NCI-H82 treated with DMSO at 0.1 percent for 48 hours (cell line): ENCODE measurements at regions not wholly inside any gene's neighbourhood (a gene's known extent, or its start where the extent isn't known, plus 50 kb on each side); places are given as distances from the start of the nearest gene placed in this dataset.

Experiments used
- DNase-seq: peaks from one replicate; lab custom pipeline; 2025; ENCODE audit not compliant: unreplicated experiment; lab: John Stamatoyannopoulos, UW

DNA sequence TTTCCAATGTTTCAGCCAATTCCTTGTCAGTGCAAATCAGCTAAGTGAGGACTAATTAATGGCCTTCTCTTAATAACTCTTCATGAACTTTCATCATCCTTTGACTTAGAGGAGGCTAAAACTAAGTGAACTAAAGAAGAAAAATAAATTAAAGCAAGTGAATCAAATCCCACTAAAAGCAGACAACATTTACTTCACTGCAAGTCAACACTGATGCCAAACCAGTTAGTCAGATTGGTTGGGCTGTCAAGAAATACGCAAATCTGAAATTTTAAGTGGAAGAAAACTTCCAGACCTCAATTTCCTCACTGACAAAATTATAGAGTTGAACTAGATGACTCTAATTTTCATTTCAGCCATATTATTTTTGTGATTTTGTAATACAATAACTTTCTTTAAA lies 137.2 kb upstream of the PRLR start:
- no peak for DNase-seq

DNA sequence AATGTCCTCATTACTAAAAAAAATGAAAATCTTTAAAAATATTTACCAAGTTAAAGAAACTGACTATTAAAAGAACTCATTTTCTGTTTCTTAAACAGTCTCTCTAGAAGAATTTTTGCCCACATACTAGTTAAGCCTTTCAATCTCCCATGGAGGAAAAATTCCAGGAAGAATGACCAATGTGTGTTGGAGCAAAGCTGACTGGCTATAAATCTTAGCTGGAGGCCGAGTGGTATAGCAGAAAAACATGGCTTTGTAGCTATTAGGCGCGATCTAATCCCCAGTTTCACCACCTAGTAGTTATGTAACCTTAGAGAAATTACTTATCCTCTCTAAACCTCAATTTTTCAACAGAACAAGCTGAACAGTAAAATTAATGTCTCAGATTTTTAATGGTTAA lies 135.5 kb upstream of the PRLR start:
- DNase-seq = no peak

DNA sequence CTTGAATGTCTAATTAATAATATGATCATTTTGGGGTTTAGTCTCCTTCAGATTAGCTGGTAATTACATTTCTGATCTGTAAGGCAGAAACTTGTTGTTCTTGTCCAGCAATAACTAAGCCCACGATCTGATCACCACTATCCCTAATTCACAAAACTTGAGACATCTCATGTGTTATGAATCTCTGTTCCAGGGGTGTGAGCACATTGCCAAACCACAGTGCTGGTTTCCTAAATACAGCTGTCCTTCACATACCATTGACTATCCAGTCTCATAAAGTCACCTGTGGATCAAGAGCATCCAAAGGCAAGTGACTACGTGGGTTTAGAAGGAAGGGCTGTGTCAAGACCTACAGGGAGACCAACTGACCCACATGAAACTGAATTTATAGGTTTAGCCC lies 134.1 kb upstream of the PRLR start:
- DNase-seq = no peak

DNA sequence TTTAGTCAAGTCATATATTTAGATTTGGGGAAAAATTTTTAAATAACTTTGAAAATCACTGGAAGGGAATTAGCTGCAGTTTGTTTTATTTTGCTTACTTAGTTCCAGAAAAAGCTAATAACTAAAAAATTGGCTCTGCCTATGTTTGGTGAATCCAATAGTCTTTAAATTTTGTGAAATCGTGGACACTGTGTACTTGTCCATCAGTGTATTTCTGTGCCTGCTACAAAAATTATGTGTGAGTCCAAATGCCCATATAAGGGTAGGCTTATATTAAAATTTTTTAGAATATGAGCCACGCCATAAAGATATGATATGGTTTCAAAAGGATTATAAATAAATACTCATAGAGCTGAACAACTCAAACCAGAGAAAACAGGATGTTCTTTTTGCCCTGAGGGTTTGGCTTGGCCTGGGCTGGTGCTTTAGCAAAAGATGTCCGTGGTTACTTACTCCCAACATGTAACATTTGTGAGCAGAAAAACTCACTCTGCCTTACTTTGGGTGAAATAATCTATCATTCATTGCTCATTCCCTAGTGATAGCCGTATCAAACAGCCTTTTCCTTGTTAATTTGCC lies 133.2 kb upstream of the PRLR start:
- no peak for DNase-seq

DNA sequence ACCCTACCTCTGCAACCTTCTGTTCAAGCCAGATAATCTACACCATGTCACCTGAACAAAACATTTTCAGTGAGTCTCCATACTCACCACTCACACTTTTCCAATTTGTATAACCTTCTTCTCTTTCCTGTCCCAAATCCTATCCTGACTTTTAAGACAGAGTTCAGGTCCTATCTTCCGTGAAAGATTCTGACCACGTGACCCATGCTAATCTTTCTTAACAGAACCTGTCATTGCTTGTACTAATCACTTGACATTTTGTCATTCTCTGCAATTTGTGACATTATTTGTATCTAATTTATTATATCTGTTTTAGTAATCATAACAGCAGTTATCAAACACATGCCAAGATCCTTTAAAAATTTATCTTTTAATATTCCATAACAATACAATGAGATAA lies 132.5 kb upstream of the PRLR start:
- no peak for DNase-seq

DNA sequence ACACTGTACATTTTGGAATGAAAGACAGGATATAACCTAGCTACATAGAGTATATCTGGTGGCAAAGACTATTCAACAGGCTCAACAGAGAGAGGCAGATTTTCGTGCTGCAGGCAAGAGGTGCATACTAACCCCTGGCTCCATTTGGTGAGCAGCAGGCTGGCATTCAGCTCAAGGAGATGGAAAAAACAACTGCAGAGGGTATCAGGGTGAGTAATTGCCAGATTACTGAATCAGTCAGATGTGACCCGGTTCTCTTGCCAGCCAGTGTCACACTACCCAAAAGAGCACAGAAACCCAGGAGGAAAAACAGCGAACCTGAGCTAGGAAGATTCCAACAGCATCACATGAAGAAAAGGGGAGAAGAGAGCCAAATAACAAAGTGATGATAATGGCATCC lies 130.4 kb upstream of the PRLR start:
- DNase-seq = no peak

DNA sequence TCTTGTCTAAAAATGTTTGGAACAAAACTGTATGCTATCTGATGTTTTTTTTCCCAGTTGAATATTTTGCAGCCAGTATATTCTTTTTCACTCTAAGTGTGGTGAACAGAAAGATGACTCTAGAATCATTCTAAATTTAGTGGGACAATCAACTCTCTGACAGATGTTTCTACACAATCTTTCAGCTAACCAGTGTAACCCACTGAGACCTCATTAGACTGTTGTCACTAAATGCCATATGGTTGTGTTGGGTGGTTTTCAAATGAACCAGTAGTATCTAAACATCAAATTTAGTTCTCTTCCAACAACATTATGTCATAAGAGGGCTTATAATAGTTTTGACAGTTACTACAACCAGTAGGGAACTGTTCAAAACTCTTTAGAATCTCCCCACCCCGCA lies 129.6 kb upstream of the PRLR start:
- no peak for DNase-seq

DNA sequence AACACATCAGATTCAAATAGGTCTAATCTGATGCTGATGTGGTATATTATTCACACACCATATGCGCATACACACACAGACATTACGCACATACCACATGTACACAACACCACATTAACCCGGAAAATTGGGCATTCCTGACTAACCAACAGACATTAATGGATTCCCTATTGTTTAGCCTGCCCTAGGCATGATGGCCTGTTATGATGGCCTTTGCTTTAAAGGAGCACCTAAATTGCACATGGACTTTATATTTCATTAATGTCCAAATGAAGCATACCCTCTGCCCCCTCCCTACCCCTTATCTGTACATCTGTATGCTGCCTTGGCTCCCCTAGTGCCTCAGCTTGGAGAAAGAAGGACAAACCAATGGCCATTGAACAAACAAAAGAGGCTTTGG lies 127.7 kb upstream of the PRLR start:
- DNase-seq = no peak

DNA sequence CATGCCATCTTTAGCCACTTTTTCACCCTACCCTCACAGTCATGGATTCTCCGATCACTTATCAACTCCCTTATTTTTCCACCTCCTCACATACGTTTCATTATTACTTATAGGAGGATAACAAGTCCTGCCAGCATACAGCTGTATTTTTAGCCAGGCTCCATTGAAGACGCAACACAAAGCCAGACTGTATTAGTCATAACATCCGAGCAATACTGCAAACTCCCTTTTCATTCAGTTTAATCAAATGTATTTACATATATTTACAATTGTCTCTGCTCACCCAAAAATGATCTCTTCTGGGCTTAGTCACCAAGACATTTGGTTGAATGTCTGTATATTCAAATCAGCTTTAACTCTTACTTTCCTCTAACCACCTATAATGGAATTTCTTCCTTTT lies 126.4 kb upstream of the PRLR start:
- DNase-seq = no peak

DNA sequence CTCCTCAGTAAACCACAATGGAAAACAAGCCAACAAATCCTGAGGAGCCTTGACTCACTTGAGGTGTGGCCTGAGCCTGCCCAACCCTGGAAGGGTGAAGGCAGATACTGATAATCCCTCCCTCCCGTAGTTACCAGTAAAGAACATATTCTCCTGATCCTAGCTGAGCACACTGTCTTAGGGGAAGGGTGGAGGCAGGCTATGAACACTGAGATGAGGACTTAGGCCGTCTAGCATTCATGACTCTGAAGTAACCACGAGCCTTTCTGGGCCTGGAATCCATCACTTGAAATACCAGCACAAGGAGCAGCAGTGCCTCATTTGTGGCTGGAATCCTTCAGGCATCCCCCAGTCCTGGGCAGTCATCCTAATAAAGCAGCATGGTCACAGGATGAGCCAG lies 124.5 kb upstream of the PRLR start:
- DNase-seq = no peak

DNA sequence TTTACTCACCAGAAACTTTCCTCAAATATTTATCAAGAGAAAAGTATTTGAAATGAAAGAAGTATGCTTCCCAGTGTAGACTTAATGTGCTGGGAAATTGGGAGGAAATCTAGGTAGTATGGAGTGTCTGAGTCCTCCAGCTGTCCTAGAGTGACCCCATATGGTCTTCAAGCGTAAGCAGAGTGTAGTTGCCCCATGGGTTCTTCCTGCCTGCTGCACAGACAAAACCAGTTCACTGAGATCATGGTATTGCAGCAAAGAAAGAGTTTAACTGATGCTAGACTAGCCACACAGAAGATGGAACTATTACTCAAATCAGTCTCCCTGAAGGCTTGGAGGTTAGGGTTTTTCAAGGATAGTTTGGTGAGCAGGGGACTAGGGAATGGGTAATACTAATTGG lies 114.9 kb upstream of the PRLR start:
- no peak for DNase-seq

DNA sequence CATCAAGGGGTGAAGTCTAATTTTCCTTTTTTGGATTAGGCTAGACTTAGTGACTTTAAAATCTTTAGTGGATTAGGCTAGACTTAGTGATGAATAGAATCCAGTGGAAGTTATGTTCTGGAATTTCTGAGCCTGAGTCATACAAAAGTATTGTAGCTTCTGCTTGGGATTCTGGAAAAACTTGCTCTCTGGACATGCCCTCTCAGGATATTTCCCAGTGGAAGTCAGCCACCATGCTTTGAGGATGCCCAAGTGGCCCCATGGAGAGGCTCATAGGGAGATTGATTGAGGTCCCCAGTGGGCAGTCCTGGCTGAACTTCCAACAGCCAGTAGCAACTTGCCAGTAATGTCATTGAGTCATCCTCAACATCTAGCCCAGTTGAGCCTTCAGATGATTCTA lies 112.4 kb upstream of the PRLR start:
- no peak for DNase-seq

DNA sequence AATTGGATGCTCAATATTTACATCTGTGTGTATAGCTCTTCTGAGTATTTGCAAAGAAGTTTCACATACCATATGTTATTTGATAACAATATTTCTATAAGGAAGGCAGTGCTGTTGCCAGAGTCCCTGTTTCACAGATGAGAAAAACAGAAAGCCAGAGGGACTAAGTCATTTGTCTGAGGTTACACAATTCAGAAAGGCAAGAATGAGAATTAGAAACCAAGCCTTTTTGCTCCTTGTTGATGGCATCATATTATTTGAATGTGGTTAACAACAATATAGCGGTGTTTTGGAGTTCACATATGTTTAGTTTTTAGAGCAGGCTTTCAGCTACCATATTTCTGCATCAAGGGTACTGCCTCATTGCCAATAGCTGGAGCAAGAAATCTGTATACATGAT lies 110.9 kb upstream of the PRLR start:
- no peak for DNase-seq

DNA sequence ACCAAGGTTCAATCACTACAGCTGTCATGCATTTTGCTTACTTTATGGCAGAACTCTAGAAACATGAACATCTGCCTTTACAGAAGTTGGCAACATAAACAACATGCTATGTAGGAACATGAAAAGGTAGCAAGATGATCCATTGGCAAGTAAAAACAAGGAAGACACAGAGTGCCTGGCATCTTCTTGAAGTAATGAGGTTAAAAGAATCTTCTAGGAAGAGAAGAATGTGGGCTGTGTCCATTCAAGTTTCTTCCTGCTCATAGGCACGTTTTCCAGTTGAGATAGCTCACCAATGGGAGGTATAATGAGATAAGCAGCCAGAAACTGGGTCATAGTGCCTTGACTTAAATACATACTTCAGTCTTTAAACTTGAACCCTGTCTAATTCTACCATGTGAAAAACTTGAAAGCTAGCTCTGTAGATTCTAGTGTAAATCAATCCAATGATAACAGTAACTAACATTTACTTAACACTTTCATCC lies 109.4 kb upstream of the PRLR start:
- DNase-seq = no peak

DNA sequence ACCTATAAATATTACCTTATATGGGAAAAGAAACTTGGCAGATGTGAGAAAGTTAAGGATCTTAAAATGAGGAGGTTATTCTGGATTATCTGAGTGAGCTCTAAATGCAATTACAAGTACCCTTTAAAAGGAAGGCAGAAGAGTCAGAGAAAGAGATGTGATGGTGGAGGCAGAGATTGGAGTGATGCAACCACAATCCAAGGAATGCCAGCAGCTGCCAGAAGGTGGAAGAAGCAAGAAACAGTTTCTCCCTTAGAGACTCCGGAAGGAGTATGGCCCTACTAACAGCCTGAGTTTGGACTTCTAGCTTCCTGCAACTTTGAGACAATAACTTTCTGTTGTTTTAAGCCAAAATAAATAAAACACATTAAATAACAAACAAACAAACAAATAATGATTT lies 108.7 kb upstream of the PRLR start:
- no peak for DNase-seq

DNA sequence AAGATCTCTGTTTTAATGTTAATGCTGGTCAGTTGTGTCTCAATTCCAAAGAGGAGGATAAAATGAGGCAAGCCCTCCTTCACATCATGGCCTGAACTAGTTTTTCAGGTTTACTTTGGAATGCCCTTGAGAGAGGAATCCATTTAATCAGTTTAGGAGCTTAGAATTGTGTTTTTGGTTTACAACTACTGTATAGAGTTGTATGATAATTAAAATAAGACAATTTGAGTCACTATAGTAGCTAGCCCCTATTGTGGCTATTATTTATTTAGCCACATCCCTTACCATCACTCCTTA lies 107.8 kb upstream of the PRLR start:
- no peak for DNase-seq

DNA sequence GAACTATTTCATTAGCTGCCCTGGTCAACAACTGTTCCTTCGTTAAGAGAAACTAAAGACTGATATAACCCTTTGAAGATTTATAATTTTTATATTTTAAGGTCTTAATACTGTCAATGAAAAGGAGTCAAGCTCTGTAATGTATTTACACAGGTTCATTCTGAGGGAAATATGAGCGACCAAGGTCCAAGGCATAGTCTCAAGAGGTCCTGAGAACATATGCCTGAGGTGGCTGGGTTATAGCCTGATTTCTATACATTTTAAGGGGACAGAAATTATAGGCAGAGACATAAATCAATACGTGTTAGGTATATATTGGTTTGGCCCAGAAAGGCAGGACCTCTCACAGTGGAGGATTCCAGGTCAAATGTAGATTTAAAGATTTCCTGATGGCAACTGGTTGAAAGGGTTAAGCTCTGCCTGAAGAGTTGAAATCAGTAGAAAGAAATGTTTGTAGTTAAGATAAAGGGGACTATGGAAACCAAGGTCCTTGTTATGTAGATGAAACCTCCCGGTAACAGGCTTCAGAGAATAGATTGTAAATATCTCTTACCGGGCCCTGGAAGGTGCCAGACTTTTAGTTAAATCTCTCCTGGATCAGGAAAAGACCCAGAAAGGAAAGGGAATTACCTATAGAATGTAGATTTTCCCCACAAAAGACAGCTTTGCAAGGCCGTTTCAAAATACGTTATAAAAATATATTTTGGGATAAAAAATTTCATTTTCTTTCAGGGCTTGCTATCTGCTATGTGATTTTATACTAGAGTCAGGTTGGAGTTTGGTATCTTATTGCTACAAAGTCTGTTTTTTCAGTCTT lies 107.3 kb upstream of the PRLR start:
- no peak for DNase-seq

DNA sequence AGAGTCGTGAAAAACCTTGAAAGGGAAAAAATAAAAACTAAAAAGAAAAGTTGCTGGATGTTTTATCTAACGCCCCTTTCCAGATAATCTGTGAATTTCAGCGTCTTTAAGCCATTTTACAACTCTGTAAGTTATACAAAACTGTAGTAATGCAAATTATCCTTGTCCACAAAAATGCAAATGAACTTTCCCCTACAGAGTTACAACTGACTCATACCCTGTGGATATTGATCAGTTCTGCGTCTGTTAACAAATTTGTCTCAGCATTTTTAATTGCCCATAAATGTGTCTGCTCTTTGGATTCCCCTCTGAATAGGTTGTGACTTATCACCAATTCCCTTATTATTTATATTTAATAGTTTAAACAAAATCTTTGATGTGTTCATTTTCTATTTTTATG lies 105.9 kb upstream of the PRLR start:
- DNase-seq = no peak

DNA sequence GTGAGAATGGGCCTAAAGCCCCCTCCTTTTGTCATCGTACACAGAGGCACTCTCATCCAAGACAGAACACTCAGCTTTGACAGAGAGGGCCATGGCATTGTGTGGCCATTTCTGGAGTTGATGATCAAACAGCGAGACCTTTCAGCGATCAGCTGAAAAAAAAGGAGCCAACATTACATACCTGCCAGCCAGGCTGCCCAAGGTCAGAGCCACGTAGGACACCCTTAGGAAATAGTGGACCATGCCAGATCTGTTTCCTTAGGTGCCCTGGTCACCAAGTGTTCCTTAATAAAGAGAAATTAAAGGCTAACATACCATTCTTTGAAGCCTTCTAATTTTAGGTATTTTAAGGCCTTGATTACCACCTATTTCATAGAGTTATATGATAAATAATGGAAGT lies 105.5 kb upstream of the PRLR start:
- no peak for DNase-seq

DNA sequence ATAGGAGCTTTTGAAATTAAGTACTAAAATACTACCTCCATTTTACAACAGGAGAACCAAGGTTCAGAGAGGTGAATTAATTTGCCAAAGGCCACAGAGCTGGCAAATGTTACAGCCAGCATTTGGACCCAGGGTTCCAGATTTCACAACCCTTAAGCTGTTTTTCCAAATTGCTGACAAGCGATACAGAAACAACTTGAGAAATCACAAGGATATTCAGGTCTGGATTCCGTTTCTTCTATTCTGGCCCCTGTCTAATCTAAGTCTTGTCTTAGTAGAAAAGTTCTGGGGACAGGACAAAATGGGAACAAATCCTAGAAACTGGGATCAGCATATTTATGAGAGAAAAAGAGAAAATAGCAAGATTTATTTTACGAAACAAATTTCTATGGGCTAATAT lies 103.1 kb upstream of the PRLR start:
- DNase-seq = no peak

DNA sequence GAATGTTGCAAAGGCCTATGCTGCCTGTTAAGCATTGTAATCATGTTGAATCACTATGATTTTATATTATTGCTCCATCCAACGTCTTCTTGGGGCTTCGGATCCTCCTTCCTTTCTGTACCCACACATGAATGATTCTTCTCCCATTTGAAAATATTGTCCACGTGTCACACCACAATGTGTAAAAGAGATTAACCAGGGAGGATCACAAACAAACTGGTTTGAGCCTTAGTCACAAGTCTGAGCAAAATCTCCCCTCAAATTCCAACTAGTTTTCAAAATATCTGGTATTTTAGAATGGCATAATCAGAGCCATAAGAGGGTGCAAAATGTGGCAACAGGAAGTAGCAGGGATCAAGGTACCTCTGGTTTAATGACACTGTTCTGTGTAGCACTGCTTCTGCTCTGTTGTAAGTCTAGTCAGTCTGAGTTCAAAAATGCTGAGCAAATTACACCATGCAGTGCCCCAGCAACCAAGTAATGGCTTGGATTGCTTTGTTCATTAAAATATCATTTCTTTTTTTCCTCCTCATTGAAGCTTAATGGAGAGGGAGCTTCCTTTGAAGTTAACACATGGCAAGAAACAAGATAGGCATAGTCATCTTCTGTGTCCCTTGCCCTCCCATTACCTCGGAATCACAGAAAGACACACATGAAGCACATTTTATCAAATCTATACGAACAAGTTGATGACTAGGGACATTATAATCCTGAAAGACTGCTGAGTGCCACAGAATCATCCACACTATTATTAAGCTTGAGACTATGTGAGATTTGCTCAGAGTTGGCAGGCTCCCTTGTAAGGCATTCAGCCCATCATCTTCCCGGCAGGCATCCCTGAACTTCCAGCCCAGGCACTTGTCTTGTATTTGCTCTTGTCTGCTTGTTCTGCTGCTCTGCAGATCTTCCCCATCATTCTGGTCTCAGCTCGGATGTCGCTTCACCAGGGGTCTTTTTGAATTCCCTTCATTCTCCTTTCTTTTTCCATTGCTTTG lies 102.0 kb upstream of the PRLR start:
- DNase-seq = no peak

DNA sequence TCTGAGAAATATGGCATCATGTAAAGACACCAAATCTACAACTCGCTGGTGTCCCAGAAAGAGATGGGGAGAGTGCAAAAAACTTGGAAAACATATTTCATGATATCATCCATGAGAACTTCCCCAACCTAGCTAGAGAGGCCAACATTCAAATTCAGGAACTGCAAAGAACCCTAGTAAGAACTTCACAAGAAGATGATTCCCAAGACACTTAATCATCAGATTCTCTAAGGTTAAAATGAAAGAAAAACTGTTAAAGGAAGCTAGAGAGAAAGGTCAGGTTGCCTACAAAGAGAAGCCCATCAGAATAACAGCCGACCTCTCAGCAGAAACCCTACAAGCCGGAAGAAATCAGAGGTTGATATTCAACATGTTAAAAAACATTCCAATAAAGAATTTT lies 95.5 kb upstream of the PRLR start:
- no peak for DNase-seq
